CD4-positive, alpha-beta T cell (primary cell): ENCODE measurements at regions not wholly inside any gene's neighbourhood (a gene's known extent, or its start where the extent isn't known, plus 50 kb on each side); places are given as distances from the start of the nearest gene placed in this dataset.

Experiments used
- ATAC-seq: fragments of 200-7000 bp; cut with Tn5 transposase; one replicate; pipeline ENCODE4 v1.10.0; 2022; ENCODE audit warnings: mild to moderate bottlenecking; ENCODE audit not compliant: poor library complexity
- CTCF ChIA-PET: fragments of 350-600 bp; sonication (Branson Sonifier 250); formaldehyde crosslinking; loops from one replicate; lab custom pipeline; 2021; ENCODE audit warnings: antibody characterized with exemption, inconsistent platforms; lab: Charles Lee
- POLR2A ChIA-PET: fragments of 350-600 bp; sonication (Branson Sonifier 250); formaldehyde crosslinking; loops from one replicate; lab custom pipeline; 2021; ENCODE audit warnings: antibody characterized with exemption, inconsistent platforms; lab: Charles Lee
- DNase-seq, 14 experiments: peaks; one replicate each; pipeline ENCODE4 v3.0.0-alpha.2; 2013 to 2020; ENCODE audit warnings: mixed read lengths in 2 of 14
- H3K27ac ChIP-seq, 2 donors: one replicate each; pipeline versions ENCODE4 v1.5.1 to v1.7.0; 2013; ENCODE audit warnings: low read length in 2 of 2, low read depth in 1 of 2, mild to moderate bottlenecking in 1 of 2
- H3K27me3 ChIP-seq, 2 experiments: 1 replicate in 1 of 2; 2 replicates in 1 of 2; pipeline versions ENCODE4 v1.6.1 to v1.7.0; 2013; ENCODE audit warnings: low read length in 2 of 2, control low read depth in 1 of 2, mild to moderate bottlenecking in 1 of 2, moderate library complexity in 1 of 2; ENCODE audit not compliant: insufficient read depth in 2 of 2, control insufficient read depth in 1 of 2
- H3K36me3 ChIP-seq: one replicate; pipeline ENCODE4 v1.6.1; 2013; ENCODE audit warnings: low read length, control low read depth; ENCODE audit not compliant: insufficient read depth
- H3K4me1 ChIP-seq: one replicate; pipeline ENCODE4 v1.6.1; 2013; ENCODE audit warnings: low read length, control low read depth; ENCODE audit not compliant: insufficient read depth
- H3K4me3 ChIP-seq: one replicate; pipeline ENCODE4 v1.5.1; 2013; ENCODE audit warnings: mild to moderate bottlenecking, low read length, moderate library complexity
- H3K9me3 ChIP-seq, 2 experiments: 1 replicate in 1 of 2; 2 replicates in 1 of 2; pipeline versions ENCODE4 v1.6.1 to v1.7.0; 2013; ENCODE audit warnings: low read length in 2 of 2, mild to moderate bottlenecking in 2 of 2, control low read depth in 1 of 2, moderate library complexity in 1 of 2; ENCODE audit not compliant: control insufficient read depth in 1 of 2, insufficient read depth in 1 of 2
- H3K27ac Mint-ChIP-seq: one replicate; pipeline ENCODE4 v1.8.0; 2020; ENCODE audit warnings: mixed read lengths
- H3K27me3 Mint-ChIP-seq: one replicate; pipeline ENCODE4 v1.8.0; 2021; ENCODE audit warnings: mixed read lengths
- H3K36me3 Mint-ChIP-seq: one replicate; pipeline ENCODE4 v1.8.0; 2021; ENCODE audit warnings: low read depth, mixed read lengths
- H3K4me1 Mint-ChIP-seq: one replicate; pipeline ENCODE4 v1.8.0; 2021; ENCODE audit warnings: low read depth, mixed read lengths
- H3K4me3 Mint-ChIP-seq: one replicate; pipeline ENCODE4 v1.8.0; 2020; ENCODE audit warnings: mild to moderate bottlenecking, mixed read lengths
- H3K9me3 Mint-ChIP-seq: one replicate; pipeline ENCODE4 v1.8.0; 2020; ENCODE audit warnings: mixed read lengths
- CTCF ChIP-seq: fragments of 200-600 bp; IDR thresholded peaks from one replicate; pipeline ENCODE4 v1.8.0; 2022; ENCODE audit warnings: antibody characterized with exemption, mild to moderate bottlenecking
- intact Hi-C, 2 experiments: fragments of 100-400 bp; cut with DNase I in 1 of 2; cut with micrococcal nuclease in 1 of 2; formaldehyde crosslinking; loops; one replicate each; pipeline versions ENCODE4 v1.15.1 to v1.9.0; 2023 to 2025; cut with DNase I, micrococcal nuclease

- Mint-ChIP-seq H3K27ac (no peak overlapping the region), H3K27me3 (peaks cover 6% of the 10 kb centered on the region), H3K36me3 (no peaks in the 10 kb centered on the region), H3K4me1 (no peaks in the 10 kb centered on the region), H3K4me3 (no peak overlapping the region), H3K9me3 (no peaks in the 10 kb centered on the region)
- Histone ChIP-seq H3K4me1 (no peaks in the 10 kb centered on the region), H3K27ac (no peak overlapping the region), H3K36me3 (no peaks in the 10 kb centered on the region), H3K4me3 (no peak overlapping the region), H3K9me3 (no peaks in the 10 kb centered on the region), H3K27me3 (no peaks in the 10 kb centered on the region)
- CTCF ChIA-PET: no interaction called here
- intact Hi-C loops: no loop called here
- ATAC-seq (no peak), DNase-seq (no peak)
- no peak for TF ChIP-seq CTCF
- POLR2A ChIA-PET: no interaction called here
Measured at GRCh38 chr5:42900734-42901133, 89.0 kb upstream of the SELENOP start.

GRCh38 chr5:42898760-42899159 lies 87.1 kb upstream of the SELENOP start:
- Histone ChIP-seq H3K4me1 (no peaks in the 10 kb centered on the region), H3K9me3 (peaks cover 0 to 5% of the 10 kb centered on the region in 2 experiments), H3K27ac (no peak overlapping the region), H3K4me3 (no peak overlapping the region), H3K27me3 (no peaks in the 10 kb centered on the region), H3K36me3 (no peaks in the 10 kb centered on the region)
- H3K4me1 Mint-ChIP-seq: no peaks in the 10 kb centered on the region
- no peak for DNase-seq
- no peaks in the 10 kb centered on the region for H3K9me3 Mint-ChIP-seq
- peaks cover 6% of the 10 kb centered on the region for H3K27me3 Mint-ChIP-seq
- ChIA-PET CTCF (no interaction called here), POLR2A (no interaction called here)
- no peak overlapping the region for H3K27ac Mint-ChIP-seq
- ATAC-seq: no peak
- intact Hi-C loops: no loop called here
- TF ChIP-seq CTCF: no peak
- no peak overlapping the region for H3K4me3 Mint-ChIP-seq
- no peaks in the 10 kb centered on the region for H3K36me3 Mint-ChIP-seq

- no peak overlapping the region for H3K27ac ChIP-seq
- H3K36me3 ChIP-seq: no peaks in the 10 kb centered on the region
- no peaks in the 10 kb centered on the region for H3K27me3 ChIP-seq
- intact Hi-C loops: no loop called here
- Mint-ChIP-seq H3K4me1 (no peaks in the 10 kb centered on the region), H3K36me3 (no peaks in the 10 kb centered on the region), H3K4me3 (no peak overlapping the region), H3K27ac (no peak overlapping the region), H3K27me3 (peaks cover 6% of the 10 kb centered on the region), H3K9me3 (no peaks in the 10 kb centered on the region)
- TF ChIP-seq CTCF: no peak
- CTCF ChIA-PET: no interaction called here
- ATAC-seq: no peak
- no peak for DNase-seq
- H3K9me3 ChIP-seq: peaks cover 0 to 5% of the 10 kb centered on the region in 2 experiments
- no peaks in the 10 kb centered on the region for H3K4me1 ChIP-seq
- POLR2A ChIA-PET: no interaction called here
- H3K4me3 ChIP-seq: no peak overlapping the region
Measured at GRCh38 chr5:42896523-42896922, 84.8 kb upstream of the SELENOP start.
